ENCODE measurements at regions not wholly inside any gene's neighbourhood (a gene's known extent, or its start where the extent isn't known, plus 50 kb on each side); places are given as distances from the start of the nearest gene placed in this dataset.

DNA sequence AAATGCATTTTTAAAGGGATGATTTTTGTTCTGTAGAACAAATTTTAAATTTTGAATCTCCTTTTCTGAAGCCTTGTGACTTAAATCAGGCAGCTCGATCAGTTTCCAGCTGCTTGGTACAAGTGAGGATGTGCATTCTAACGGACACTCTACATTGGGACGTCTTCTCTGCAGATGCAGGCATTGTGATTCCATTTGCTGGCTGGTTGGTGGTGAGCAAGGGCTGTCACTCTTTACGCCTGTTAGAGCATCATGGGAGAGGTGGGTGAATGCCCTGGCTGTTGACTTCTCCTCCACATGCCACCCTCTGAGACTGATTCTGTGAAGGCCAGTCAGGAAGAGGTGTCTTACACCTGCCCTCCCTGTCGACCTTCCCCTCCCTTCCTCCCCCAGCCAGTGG, 240.5 kb upstream of the RNF32 start:
- no peak for DNase-seq
- no peaks in the 10 kb centered on the region for H3K27me3 ChIP-seq (replicated peaks)
- in situ Hi-C loops (cut with HindIII; ENCODE audit: low pct_ligation_motif_present, low sequenced_read_pairs): no loop called here
- no peak overlapping the region for H3K27ac ChIP-seq
- H3K4me3 ChIP-seq (ENCODE audit: low read depth, low read length): no peak overlapping the region
- no peaks in the 10 kb centered on the region for H3K36me3 ChIP-seq (replicated peaks)
- TF ChIP-seq, protein P1, sequence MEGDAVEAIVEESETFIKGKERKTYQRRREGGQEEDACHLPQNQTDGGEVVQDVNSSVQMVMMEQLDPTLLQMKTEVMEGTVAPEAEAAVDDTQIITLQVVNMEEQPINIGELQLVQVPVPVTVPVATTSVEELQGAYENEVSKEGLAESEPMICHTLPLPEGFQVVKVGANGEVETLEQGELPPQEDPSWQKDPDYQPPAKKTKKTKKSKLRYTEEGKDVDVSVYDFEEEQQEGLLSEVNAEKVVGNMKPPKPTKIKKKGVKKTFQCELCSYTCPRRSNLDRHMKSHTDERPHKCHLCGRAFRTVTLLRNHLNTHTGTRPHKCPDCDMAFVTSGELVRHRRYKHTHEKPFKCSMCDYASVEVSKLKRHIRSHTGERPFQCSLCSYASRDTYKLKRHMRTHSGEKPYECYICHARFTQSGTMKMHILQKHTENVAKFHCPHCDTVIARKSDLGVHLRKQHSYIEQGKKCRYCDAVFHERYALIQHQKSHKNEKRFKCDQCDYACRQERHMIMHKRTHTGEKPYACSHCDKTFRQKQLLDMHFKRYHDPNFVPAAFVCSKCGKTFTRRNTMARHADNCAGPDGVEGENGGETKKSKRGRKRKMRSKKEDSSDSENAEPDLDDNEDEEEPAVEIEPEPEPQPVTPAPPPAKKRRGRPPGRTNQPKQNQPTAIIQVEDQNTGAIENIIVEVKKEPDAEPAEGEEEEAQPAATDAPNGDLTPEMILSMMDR (IDR thresholded peaks at IDR 0.05; ENCODE audit: low read depth, low read length, missing control alignments): no peak

GRCh38 chr7:156397249-156397648, 243.3 kb upstream of the RNF32 start:
- in situ Hi-C loops (cut with HindIII; ENCODE audit: low pct_ligation_motif_present, low sequenced_read_pairs): no loop called here
- H3K36me3 ChIP-seq (replicated peaks): no peaks in the 10 kb centered on the region
- H3K27me3 ChIP-seq (replicated peaks): no peaks in the 10 kb centered on the region
- no peak overlapping the region for H3K27ac ChIP-seq
- DNase-seq: no peak
- H3K4me3 ChIP-seq (ENCODE audit: low read depth, low read length): no peak overlapping the region
- TF ChIP-seq, protein P1 (IDR thresholded peaks at IDR 0.05; ENCODE audit: low read depth, low read length, missing control alignments): no peak

DNA sequence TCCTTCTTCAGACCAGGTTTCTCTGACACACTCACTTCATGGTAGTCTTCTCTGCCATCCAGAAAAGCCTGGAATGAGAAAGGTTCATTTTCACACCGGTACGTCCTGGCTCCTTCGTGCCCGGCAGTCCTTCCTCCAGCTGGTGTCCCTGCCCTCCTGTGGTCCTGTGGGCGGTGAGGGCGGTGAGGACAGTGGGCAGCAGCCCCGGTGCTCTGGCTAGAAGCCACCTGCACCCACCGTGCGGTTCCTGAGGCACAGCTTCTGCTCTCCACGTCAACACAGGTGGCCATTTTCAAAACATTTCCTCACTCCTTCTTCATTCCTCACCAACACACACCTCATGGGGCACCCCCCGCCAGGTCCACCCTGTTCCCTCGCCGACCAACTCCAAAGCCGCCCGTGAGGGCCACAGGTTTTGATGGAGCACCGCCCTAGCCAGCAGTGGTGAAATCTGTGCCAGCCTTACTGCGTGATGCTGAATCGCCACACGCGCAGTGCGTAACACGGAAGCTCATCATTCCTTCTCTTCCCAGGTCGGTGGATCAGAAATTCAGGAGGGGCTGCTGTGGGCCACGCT, 251.4 kb upstream of the RNF32 start:
- Histone ChIP-seq H3K27ac (no peak overlapping the region), H3K4me3 (ENCODE audit: low read depth, low read length) (no peak overlapping the region), H3K27me3 (replicated peaks) (no peaks in the 10 kb centered on the region), H3K36me3 (replicated peaks) (no peaks in the 10 kb centered on the region)
- in situ Hi-C loops (cut with HindIII; ENCODE audit: low pct_ligation_motif_present, low sequenced_read_pairs): no loop called here
- TF ChIP-seq, protein P1 (IDR thresholded peaks at IDR 0.05; ENCODE audit: low read depth, low read length, missing control alignments): no peak
- DNase-seq: no peak

GRCh38 chr7:156386097-156386496, 254.5 kb upstream of the RNF32 start:
- Histone ChIP-seq H3K36me3 (replicated peaks) (no peaks in the 10 kb centered on the region), H3K4me3 (ENCODE audit: low read depth, low read length) (no peak overlapping the region), H3K27ac (no peak overlapping the region), H3K27me3 (replicated peaks) (no peaks in the 10 kb centered on the region)
- no peak for DNase-seq
- TF ChIP-seq, protein P1 (IDR thresholded peaks at IDR 0.05; ENCODE audit: low read depth, low read length, missing control alignments): no peak
- in situ Hi-C loops (cut with HindIII; ENCODE audit: low pct_ligation_motif_present, low sequenced_read_pairs): no loop called here

- TF ChIP-seq, protein P1 (IDR thresholded peaks at IDR 0.05; ENCODE audit: low read depth, low read length, missing control alignments): no peak
- in situ Hi-C loops (cut with HindIII; ENCODE audit: low pct_ligation_motif_present, low sequenced_read_pairs): no loop called here
Observed at GRCh38 chr7:156384706-156385105, 255.9 kb upstream of the RNF32 start.

GRCh38 chr7:156383526-156383925, 257.0 kb upstream of the RNF32 start:
- no peaks in the 10 kb centered on the region for H3K36me3 ChIP-seq (replicated peaks)
- TF ChIP-seq, protein P1 (IDR thresholded peaks at IDR 0.05; ENCODE audit: low read depth, low read length, missing control alignments): no peak
- no peak overlapping the region for H3K27ac ChIP-seq
- in situ Hi-C loops (cut with HindIII; ENCODE audit: low pct_ligation_motif_present, low sequenced_read_pairs): no loop called here
- no peaks in the 10 kb centered on the region for H3K27me3 ChIP-seq (replicated peaks)
- H3K4me3 ChIP-seq (ENCODE audit: low read depth, low read length): no peak overlapping the region
- no peak for DNase-seq

More at GRCh38 chr7:156384706-156385105, 255.9 kb upstream of the RNF32 start:
- Histone ChIP-seq H3K36me3 (replicated peaks) (no peaks in the 10 kb centered on the region), H3K27me3 (replicated peaks) (no peaks in the 10 kb centered on the region), H3K4me3 (ENCODE audit: low read depth, low read length) (no peak overlapping the region), H3K27ac (no peak overlapping the region)
- DNase-seq: no peak

All from brain microvascular endothelial cell (primary cell).